HG02981 (cell line): ENCODE measurements at regions not wholly inside any gene's neighbourhood (a gene's known extent, or its start where the extent isn't known, plus 50 kb on each side); places are given as distances from the start of the nearest gene placed in this dataset.

ENCODE experiments used
- ATAC-seq: cut with Tn5 transposase; IDR thresholded peaks from one replicate; pipeline ENCODE4 v1.9.1; 2021; ENCODE audit warnings: mild to moderate bottlenecking, moderate library complexity; ENCODE audit not compliant: unreplicated experiment

DNA sequence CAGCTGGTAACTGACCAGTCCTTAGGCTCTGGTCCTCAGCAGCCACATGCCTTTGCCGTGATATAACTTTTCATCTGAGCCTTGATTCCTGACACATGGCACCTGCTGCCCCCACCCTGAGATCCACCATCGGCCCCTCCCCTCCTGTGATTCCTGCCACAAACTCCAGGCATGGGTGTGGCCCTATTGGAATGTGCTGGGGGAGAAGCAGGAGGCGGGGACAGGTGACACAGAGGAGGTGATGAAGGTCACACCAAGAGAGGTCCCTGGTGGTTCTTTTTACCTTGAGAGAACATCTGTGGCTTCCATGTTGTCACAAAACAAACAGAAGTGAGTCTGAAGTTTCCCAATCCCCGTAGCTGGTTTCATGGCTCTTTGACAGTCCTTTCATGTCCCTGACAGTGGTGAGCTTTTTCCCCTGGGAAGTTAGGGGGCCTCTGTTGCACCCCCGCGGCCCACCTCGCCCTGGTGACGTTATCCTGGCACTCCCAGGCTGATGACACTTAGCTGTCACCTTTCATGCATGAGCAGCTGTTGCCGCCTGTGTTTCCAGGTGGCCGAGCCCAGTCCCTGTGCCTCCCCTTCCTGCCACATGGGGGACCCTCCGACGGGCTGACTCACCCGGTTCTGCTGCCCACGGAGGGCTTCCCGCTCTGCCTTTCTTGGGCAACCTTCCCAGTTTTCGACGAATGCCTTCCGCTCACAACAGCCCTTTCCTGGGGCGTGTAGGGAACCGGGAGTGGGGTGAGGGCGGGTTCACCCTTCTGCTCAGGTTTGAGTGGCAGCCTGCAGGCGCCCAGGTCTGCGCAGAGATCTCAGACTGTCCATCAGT is 66.3 kb upstream of the GLI2 start:
- no peak for ATAC-seq

DNA sequence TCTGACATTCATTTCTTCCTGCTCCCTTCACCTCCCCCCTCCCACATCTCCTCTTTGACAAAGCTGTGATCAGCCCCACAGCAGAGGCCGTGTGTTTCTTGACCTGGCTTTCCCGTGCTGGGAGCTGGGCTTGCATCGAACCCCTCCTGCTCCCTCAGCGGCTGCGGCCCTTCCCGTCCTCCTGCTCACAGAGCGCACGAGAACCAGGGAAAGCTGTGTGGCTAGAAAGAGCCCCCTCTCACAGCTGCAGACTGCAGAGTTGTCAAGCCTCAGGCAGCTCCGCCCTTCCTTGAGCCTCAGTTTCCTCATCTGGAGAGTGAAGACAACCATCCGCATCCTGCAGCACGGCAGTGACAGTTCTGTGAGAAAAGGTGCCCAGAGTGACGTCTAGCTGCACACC is 65.7 kb upstream of the GLI2 start:
- no peak for ATAC-seq

DNA sequence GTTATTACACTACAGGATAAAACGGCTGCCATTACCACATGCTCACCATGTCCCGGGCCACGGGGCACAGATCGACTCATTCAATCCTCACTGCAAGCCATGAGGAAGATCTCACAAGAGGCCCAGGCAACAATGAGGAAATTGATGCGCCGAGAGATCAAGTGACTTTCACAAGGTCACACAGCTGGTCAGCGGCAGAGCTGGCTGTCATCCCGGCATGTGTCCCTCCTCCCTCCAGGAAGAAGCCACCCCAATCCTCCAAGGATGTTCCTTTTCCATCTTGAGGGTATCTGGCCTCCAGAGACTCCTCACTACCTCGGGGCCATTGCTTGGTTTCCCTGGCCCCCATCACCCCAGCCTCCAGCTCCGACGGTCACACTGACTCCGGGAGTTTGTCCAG is 65.3 kb upstream of the GLI2 start:
- no peak for ATAC-seq

DNA sequence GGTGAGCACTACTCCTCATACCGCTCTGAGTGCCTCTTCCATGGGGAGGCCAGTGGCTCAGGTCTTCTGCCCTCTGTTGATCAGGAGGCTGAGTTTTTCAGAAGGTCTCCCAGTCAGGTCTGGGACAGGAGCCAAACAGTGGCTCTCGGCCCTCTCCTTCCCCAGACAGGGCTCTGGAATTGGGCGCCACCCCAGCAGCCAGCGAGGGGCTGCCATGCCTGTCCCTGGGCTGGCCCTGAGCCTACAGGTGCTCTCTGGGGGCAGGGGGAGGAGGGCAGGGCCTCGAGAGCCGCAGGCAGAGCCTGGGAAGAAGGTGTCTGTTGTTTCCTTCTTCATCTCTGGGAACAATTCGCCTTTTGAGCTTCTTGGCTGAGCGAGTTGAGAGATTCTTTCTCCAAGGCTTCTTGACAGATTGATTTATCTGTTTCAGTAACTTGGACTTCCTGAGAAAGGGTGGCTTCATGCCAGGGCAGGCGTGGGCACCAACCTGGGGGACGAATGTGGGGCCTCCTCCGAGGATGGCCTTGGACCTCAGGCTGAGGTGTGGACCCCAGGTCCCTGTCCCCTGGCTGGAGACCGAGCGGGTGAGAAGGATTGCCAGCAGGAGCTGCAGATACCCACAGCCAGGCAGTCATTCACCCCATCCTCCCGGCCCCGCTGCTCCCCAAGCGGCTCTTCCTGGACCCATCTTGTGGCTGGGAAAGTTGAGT is 64.7 kb upstream of the GLI2 start:
- no peak for ATAC-seq

DNA sequence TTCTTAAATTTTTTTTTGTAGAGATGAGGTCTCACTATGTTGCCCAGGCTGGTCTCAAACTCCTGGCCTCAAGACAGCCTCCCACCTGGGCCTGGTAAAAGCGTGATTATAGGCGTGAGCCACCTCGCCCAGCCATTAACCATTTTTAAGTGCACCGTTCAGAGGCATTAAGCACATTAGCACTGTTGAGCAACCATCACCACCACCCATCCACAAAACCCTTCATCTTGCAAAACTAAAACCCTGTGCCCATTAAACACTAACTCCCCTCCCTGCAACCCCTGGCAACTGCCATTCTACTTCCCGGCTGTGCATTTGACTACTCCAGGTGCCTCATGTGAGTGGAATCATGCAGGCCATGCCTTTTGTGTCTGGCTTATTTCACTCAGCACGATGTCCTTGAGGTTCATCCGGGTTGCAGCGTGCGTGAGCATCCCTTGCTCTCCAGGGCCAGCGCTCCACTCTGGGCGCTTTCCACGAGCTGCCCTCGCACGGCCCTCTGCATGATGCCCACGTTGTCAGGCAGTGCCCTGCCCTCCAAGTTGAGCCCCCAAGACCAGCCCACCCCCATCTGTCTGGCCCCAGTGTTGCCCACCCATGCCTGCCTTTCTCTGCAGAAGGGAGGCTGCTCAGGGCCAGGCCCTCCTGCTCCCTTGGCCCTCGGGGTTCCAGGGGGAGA is 63.0 kb upstream of the GLI2 start:
- ATAC-seq = no peak

DNA sequence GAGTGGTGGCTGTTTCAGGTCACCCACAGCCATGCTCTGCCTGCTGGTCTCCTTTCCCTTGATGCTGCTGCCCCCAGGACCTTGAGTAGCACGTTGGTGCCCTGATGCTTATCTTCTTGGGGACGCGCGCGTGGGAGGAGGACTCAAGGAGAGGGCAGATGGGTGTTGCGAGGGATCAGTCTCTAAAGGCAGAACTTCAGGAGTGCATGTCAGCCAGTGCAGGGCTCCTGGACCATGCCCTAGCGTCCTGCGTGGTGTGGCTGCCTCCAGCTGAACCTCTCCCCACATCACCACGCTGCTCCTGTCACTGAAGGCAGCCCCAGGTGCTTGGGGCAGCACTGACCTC is 62.5 kb upstream of the GLI2 start:
- no peak for ATAC-seq

DNA sequence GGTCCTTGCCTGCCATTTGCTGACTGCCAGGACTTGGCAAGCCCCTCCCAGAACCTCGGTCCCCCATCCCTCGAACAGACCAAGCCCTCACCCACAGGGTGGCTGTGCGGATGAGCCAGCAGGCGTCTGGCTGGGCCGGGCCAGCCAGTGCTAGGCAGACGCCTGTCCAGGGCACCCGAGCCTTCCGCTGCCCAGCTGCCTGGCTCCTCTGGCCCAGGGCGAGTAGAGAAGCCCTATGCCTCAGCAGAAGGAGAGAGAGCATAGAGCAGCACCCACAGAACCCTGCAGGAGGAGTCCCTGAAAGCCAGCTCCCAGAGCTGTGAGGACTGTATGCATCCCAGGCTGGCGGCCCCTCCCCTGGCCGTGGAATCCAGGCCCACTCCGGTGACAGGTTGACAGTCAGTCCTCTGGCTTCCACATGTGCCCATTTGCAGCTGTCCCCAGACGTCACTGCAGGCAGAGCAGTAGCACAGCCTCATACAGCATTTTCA is 62.1 kb upstream of the GLI2 start:
- no peak for ATAC-seq

DNA sequence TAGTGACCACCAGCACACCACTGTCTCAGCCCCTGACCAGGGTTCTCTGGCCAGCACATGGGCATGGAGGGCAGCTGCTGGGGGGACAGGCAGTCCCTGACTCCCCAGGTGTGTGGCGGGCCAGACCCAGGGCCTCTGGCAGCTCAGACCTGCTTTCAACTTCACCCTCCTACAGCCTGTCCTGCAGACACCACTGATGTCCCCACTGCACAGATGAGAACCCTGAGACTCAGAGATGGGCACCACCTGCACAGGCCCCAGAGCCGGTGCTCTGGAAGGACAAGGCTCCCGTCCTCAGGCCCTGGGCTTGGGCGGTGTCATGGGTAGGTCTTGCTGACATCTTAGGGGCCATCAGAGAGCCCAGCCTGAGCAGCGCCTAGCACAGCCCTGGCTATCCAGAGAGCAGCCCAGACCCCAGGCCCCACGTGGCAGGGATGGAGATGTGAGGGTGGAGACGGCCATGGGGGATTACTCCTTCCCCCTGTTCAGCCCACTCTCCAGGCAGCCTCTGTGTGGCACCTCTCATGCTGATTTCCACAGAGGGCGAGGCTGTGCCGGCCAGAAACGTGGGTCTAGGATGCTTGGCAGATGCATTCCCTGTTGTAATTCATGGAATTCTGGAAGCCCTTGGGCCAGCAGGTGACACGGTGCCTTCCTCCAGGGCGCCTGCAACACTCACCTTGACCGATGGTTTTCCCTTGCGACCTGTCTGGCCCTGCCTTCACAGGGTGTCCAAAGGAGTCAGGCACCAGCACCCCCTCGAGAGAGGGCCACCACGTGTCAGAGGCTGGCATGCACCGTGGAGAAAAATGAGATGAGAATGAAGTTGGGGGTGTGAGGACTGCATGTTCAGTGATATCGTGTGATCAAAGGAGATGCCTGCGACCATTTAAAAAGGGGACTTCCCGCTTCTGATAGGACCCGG is 61.2 kb upstream of the GLI2 start:
- ATAC-seq = no peak

DNA sequence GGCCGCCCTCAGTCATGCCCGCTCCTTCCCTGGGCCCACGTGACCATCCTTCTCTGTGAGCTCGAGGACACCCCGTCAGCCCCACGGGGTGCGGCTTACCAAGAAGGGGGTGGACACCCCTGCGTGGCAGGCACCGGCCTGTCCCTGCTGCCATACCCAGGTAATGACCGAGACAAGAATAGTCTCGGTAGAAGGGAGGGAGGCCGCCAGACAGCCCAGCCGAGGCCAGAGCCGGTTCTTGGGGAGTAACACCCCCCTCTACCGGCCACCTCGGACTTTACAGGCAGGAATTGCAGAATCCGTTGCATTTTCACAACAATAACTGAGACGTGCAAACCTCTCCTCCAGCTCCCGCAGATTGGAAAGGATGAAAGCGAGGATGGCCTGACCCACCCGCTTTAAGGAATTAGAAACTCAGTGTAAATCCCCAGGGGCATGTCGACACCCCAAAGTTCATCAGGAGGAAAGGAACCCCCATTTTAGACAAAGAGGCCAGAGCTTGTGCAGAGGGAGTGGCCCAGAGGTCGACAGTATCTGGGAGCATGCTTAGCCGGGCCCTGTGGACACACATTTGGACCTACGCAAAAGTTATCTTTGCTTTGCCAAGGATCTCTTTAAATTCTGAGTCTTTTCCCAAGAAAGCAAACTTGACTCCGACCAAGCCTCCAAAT is 60.1 kb upstream of the GLI2 start:
- no peak for ATAC-seq

DNA sequence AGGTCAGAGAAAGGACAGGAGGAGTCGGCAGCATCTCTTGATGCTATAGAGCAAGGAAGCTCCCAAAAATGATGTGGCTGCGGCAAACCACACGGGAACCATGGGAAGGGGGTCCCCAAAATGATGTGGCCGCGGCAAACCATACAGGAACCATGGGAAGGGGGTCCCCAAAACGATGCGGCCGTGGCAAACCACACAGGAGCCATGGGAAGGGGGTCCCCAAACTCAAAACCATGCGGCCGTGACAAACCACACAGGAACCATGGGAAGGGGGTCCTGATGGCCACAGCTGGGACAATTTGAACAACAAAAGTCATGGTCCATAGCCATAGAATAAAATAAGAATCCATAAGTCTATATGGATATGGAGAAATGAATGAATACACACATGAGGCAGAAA is 58.4 kb upstream of the GLI2 start:
- ATAC-seq = no peak

DNA sequence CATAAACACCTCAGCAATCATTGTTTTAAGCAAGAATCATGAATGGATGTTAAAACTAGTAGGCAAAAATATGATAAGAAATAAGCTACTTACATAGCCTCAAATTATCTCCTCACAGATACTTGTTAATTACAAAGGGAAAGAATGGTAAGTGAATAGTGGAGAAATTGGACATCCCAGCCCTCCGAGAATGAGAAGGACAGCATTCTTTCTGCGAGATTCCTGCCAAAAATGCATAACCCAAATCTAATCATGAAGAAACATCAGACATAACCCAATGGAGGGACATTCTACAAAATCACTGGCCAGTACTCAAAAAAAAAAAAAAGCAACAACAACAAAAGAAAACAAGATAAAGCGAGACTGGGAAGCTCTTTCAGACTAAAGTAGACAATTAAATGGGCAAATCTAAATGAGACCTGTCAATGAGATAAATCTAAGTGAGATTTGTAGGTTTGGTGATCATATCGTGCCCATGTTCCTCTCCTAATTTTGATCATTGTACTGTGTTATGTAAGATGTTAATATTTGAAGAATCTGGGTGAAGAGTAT is 57.9 kb upstream of the GLI2 start:
- no peak for ATAC-seq

DNA sequence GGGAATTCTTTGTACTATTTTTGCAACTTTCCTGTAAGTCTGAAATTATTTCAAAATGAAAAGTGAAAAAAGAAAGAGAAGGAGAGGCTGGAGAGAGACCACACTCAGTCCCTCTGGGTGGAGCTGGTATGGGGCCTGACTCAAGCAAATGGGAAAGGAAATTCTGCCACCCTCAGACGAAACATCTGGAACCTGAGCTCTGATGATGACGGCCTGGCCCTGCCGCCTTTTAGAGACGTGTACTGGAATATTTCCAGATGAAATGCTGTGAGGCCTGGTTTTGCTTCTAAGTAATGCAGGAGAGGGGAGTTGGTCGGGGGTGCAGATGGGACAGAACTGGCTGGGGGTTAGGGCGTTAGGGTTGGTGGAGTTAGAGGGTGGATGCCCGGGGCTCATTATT is 57.4 kb upstream of the GLI2 start:
- ATAC-seq = no peak

DNA sequence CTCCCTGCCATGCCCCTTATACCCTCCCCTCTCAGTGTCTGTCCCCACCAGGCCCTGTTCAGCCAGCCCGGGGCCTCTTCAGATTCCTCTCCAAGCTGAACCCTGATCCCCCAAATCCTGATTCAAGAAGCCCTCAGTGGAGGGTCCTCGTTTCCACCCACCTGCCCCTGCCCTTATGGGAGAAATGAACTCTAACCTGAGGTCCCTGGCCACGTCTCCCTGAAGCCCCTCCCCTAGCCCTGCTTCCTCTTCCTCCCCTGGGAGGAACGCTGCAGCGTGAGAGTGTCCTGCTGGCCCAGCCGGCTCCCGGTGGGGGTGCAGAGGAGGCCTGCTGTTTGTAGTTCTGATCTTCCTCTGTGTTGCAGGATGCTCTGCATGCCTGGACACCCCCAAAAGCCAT is 56.7 kb upstream of the GLI2 start:
- no peak for ATAC-seq

DNA sequence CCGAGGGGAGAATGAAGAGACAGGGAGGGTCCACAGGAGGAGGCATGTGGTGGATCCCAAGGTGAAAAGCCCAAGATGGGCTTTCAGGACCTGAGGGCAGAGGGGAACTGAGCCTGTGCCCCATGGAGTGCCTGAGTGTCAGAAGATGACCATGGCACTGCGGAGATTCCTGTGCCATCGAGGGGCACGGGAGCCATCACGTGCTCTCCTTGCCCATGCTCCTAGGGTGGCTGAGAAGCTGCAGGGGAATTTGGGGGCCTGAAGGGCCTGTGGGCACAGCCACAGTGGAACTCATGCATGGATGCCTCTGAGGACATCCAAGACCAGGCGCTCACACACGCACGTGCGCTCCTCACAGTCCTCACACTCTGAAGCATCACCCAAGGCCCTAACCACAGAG is 56.1 kb upstream of the GLI2 start:
- ATAC-seq = no peak

DNA sequence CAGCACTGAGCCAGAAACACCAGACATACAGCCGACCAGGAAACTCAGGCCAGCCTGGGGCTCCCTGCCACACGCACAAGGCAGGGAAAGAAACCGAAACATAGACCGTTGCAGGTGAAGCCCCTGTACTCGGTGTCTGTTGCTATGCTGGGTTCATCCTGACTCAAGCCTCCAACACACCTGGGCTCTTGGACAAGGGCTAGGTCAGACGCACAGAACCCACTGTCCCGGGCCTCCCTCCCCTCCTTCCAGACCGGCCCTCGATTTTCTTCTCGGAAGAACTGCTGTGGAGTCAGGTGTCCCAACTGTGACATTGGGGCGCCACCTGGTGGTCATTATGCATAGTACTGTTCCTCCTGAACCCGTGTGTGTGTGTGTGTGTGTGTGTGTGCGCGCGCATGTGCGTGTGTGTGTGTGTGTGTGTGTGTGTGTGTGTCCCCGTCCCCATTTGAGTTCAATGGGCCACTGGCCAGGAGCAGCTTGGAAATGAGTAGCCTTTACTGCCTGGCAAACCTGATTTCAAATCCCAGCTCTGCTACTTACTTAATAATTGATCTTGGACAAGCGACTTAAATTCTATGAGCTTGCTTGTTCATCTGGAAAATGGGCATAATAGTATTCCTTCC is 55.4 kb upstream of the GLI2 start:
- ATAC-seq = peak; percentile 60

DNA sequence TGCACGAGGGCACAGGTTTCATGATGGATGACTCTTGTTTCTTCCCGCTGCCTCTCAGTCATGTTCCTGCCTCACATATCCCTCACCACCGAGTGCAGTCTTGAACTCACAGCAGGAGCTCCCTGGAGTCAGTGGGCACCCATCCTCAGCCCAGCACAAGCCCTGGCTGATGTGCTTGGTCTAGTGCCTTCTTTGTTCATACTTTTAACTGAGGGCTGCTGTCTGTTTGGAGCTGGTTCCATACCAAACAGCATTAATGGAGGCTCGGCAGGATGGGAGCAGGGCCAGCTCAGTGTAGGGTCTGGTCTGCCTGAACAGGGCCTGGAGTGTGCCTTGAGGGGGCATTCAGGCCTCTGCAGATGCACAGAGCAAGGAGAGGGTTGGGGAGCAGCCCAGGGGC is 54.5 kb upstream of the GLI2 start:
- ATAC-seq = no peak

DNA sequence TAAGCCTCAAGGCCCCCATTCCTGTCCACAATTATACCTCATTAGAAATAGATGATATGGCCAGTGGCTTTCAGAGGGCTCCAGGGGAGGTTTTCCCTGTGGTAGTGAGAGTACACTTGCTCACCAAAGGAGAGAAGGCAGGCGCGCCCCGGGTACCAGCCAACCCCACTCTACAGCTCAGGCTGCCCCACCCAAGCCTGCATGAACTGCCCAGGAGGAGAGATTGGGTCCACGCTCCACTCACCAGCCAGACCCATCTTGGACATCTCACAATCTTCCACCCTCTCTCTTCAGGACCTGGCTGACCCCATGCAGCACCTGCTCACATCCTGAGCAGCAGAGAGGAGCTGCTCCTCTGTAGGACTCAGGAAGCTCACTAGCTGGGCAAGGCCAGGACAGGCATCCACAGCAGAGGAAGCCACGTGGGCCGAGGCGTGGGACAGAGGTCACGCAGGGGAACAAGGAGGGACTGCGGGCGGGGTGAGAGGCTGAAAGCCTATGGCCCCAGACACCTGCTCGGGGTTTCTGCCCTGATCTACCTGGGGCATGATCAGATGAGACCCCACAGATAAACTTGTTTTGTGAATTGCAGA is 53.9 kb upstream of the GLI2 start:
- ATAC-seq = no peak

DNA sequence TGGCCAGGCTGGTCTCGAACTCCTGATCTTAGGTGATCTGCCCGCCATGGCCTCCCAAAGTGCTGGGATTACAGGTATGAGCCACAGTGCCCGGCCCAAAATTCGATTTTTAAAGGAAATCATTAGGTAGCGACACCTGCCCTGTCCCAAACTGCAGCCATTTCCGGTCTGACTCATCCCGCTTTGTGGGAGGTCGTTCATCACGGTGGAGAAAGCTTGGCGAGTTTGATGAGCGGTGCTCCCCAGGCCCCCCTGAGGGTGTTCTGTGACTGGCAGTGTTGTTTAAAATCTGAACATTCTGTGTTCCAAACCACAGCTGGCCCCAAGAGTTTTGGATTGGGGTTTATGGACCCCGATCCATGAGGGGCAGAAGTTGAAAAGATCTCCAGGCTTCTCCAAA is 53.0 kb upstream of the GLI2 start:
- no peak for ATAC-seq

DNA sequence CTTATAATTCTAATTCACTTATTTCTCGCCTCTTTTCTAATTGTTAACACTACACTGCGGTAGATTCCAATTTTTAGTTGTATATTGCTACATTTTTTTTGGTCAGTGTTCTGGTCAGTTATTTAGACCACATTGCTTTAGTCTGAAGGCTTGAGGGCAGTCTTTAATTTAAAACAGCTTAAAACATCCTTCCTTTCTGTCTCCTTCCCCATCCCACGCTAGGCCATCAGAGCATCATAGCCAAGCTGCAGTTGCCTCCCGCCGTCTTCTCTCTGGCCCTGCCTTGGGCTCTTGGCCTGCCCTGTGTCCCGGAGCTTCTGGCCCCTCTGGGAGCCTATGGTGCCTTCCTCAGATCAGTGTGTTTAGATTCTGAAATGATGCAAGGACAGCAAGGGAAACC is 52.6 kb upstream of the GLI2 start:
- ATAC-seq = no peak
